CD4-positive, alpha-beta T cell (primary cell): ENCODE measurements at regions not wholly inside any gene's neighbourhood (a gene's known extent, or its start where the extent isn't known, plus 50 kb on each side); places are given as distances from the start of the nearest gene placed in this dataset.

Source experiments
- ATAC-seq: fragments of 200-7000 bp; cut with Tn5 transposase; one replicate; pipeline ENCODE4 v1.10.0; 2022; ENCODE audit warnings: mild to moderate bottlenecking; ENCODE audit not compliant: poor library complexity
- CTCF ChIA-PET: fragments of 350-600 bp; sonication (Branson Sonifier 250); formaldehyde crosslinking; loops from one replicate; lab custom pipeline; 2021; ENCODE audit warnings: antibody characterized with exemption, inconsistent platforms; lab: Charles Lee
- POLR2A ChIA-PET: fragments of 350-600 bp; sonication (Branson Sonifier 250); formaldehyde crosslinking; loops from one replicate; lab custom pipeline; 2021; ENCODE audit warnings: antibody characterized with exemption, inconsistent platforms; lab: Charles Lee
- DNase-seq, 14 experiments: peaks; one replicate each; pipeline ENCODE4 v3.0.0-alpha.2; 2013 to 2020; ENCODE audit warnings: mixed read lengths in 2 of 14
- H3K27ac ChIP-seq, 2 donors: one replicate each; pipeline versions ENCODE4 v1.5.1 to v1.7.0; 2013; ENCODE audit warnings: low read length in 2 of 2, low read depth in 1 of 2, mild to moderate bottlenecking in 1 of 2
- H3K27me3 ChIP-seq, 2 experiments: 1 replicate in 1 of 2; 2 replicates in 1 of 2; pipeline versions ENCODE4 v1.6.1 to v1.7.0; 2013; ENCODE audit warnings: low read length in 2 of 2, control low read depth in 1 of 2, mild to moderate bottlenecking in 1 of 2, moderate library complexity in 1 of 2; ENCODE audit not compliant: insufficient read depth in 2 of 2, control insufficient read depth in 1 of 2
- H3K36me3 ChIP-seq: one replicate; pipeline ENCODE4 v1.6.1; 2013; ENCODE audit warnings: low read length, control low read depth; ENCODE audit not compliant: insufficient read depth
- H3K4me1 ChIP-seq: one replicate; pipeline ENCODE4 v1.6.1; 2013; ENCODE audit warnings: low read length, control low read depth; ENCODE audit not compliant: insufficient read depth
- H3K4me3 ChIP-seq: one replicate; pipeline ENCODE4 v1.5.1; 2013; ENCODE audit warnings: mild to moderate bottlenecking, low read length, moderate library complexity
- H3K9me3 ChIP-seq, 2 experiments: 1 replicate in 1 of 2; 2 replicates in 1 of 2; pipeline versions ENCODE4 v1.6.1 to v1.7.0; 2013; ENCODE audit warnings: low read length in 2 of 2, mild to moderate bottlenecking in 2 of 2, control low read depth in 1 of 2, moderate library complexity in 1 of 2; ENCODE audit not compliant: control insufficient read depth in 1 of 2, insufficient read depth in 1 of 2
- H3K27ac Mint-ChIP-seq: one replicate; pipeline ENCODE4 v1.8.0; 2020; ENCODE audit warnings: mixed read lengths
- H3K27me3 Mint-ChIP-seq: one replicate; pipeline ENCODE4 v1.8.0; 2021; ENCODE audit warnings: mixed read lengths
- H3K36me3 Mint-ChIP-seq: one replicate; pipeline ENCODE4 v1.8.0; 2021; ENCODE audit warnings: low read depth, mixed read lengths
- H3K4me1 Mint-ChIP-seq: one replicate; pipeline ENCODE4 v1.8.0; 2021; ENCODE audit warnings: low read depth, mixed read lengths
- H3K4me3 Mint-ChIP-seq: one replicate; pipeline ENCODE4 v1.8.0; 2020; ENCODE audit warnings: mild to moderate bottlenecking, mixed read lengths
- H3K9me3 Mint-ChIP-seq: one replicate; pipeline ENCODE4 v1.8.0; 2020; ENCODE audit warnings: mixed read lengths
- CTCF ChIP-seq: fragments of 200-600 bp; IDR thresholded peaks from one replicate; pipeline ENCODE4 v1.8.0; 2022; ENCODE audit warnings: antibody characterized with exemption, mild to moderate bottlenecking
- intact Hi-C, 2 experiments: fragments of 100-400 bp; cut with DNase I in 1 of 2; cut with micrococcal nuclease in 1 of 2; formaldehyde crosslinking; loops; one replicate each; pipeline versions ENCODE4 v1.15.1 to v1.9.0; 2023 to 2025; cut with DNase I, micrococcal nuclease

GRCh38 chr10:27391916-27392315 is 112.2 kb upstream of the RAB18 start:
- Mint-ChIP-seq H3K36me3 (no peaks in the 10 kb centered on the region), H3K9me3 (no peaks in the 10 kb centered on the region), H3K4me1 (no peaks in the 10 kb centered on the region), H3K27ac (no peak overlapping the region), H3K4me3 (no peak overlapping the region), H3K27me3 (peaks cover 34% of the 10 kb centered on the region)
- intact Hi-C loops, result no loop called here
- Histone ChIP-seq H3K36me3 (no peaks in the 10 kb centered on the region), H3K4me3 (no peak overlapping the region), H3K27me3 (no peaks in the 10 kb centered on the region), H3K27ac (no peak overlapping the region), H3K4me1 (no peaks in the 10 kb centered on the region), H3K9me3 (peaks cover 0 to 4% of the 10 kb centered on the region in 2 experiments)
- ATAC-seq (no peak), DNase-seq (no peak)
- no peak for TF ChIP-seq CTCF
- ChIA-PET CTCF (no interaction called here), POLR2A (no interaction called here)

- Mint-ChIP-seq H3K4me1 (no peaks in the 10 kb centered on the region), H3K27ac (no peak overlapping the region), H3K36me3 (no peaks in the 10 kb centered on the region), H3K9me3 (no peaks in the 10 kb centered on the region), H3K27me3 (peaks cover 39% of the 10 kb centered on the region), H3K4me3 (no peak overlapping the region)
- Histone ChIP-seq H3K9me3 (peaks cover 0 to 4% of the 10 kb centered on the region in 2 experiments), H3K27me3 (no peaks in the 10 kb centered on the region), H3K36me3 (no peaks in the 10 kb centered on the region), H3K4me1 (no peaks in the 10 kb centered on the region), H3K27ac (no peak overlapping the region), H3K4me3 (no peak overlapping the region)
- CTCF ChIA-PET, result no interaction called here
- POLR2A ChIA-PET, result no interaction called here
- no peak for DNase-seq
- TF ChIP-seq CTCF, result no peak
- ATAC-seq, result no peak
- intact Hi-C loops, result no loop called here
Measured at GRCh38 chr10:27391325-27391724, 112.8 kb upstream of the RAB18 start.

GRCh38 chr10:27390681-27391080 is 113.4 kb upstream of the RAB18 start:
- no peak overlapping the region for H3K4me3 Mint-ChIP-seq
- peaks cover 44% of the 10 kb centered on the region for H3K27me3 Mint-ChIP-seq
- no peak for TF ChIP-seq CTCF
- no peaks in the 10 kb centered on the region for H3K4me1 Mint-ChIP-seq
- H3K9me3 Mint-ChIP-seq, result no peaks in the 10 kb centered on the region
- DNase-seq (no peak), ATAC-seq (no peak)
- Histone ChIP-seq H3K4me3 (no peak overlapping the region), H3K27me3 (no peaks in the 10 kb centered on the region), H3K9me3 (peaks cover 0 to 4% of the 10 kb centered on the region in 2 experiments), H3K36me3 (no peaks in the 10 kb centered on the region), H3K27ac (no peak overlapping the region), H3K4me1 (no peaks in the 10 kb centered on the region)
- POLR2A ChIA-PET, result no interaction called here
- CTCF ChIA-PET, result no interaction called here
- intact Hi-C loops, result no loop called here
- no peaks in the 10 kb centered on the region for H3K36me3 Mint-ChIP-seq
- H3K27ac Mint-ChIP-seq, result no peak overlapping the region
